ENCODE measurements at regions not wholly inside any gene's neighbourhood (a gene's known extent, or its start where the extent isn't known, plus 50 kb on each side); places are given as distances from the start of the nearest gene placed in this dataset.

DNA sequence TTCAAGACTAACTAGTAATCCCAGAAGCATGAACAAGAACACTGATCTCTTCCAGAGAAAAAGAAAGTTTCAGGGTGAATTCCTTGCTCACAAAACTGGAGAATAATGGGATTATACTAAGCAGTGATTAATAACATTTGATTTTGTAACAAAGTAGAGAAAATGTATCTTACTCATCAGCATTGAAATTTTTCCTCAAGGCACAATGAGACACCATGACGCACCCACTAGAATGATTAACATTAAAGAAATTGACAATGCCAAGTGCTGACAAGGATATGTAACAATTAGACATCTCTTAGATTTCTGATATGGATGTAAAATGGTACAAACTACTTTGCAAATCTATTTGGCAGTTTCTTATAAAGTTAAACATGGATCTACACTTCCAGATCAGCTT lies 101.1 kb upstream of the EPHA4 start:
- Histone ChIP-seq H3K9ac (ENCODE audit: insufficient read depth, low read depth, low read length) (no peak overlapping the region), H2AFZ (ENCODE audit: low read length) (no peak overlapping the region), H3K9me3 (ENCODE audit: low read length) (peaks cover 15% of the 10 kb centered on the region), H3K79me2 (ENCODE audit: insufficient read depth, low read length) (no peaks in the 10 kb centered on the region), H3K4me2 (ENCODE audit: low read depth, low read length) (no peak overlapping the region), H4K20me1 (ENCODE audit: insufficient read depth, low read length) (no peaks in the 10 kb centered on the region), H3K27ac (ENCODE audit: extremely low read length, insufficient read depth, low read length) (no peak overlapping the region), H3K4me1 (ENCODE audit: insufficient read depth, low read length) (no peaks in the 10 kb centered on the region), H3K36me3 (replicated peaks in 1 of 2; ENCODE audit: control insufficient read depth in 1 of 2, insufficient read depth in 2 of 2, low read length in 2 of 2) (no peaks in the 10 kb centered on the region), H3K27me3 (ENCODE audit: control insufficient read depth in 1 of 2, insufficient read depth in 2 of 2, low read length in 2 of 2) (no peaks in the 10 kb centered on the region), H3K4me3 (replicated peaks in 1 of 3; ENCODE audit: insufficient read depth in 1 of 3, low read depth in 2 of 3, low read length in 3 of 3) (no peak overlapping the region)
- FAIRE-seq = no peak
- BruUV-seq (replicated peaks) = no TSS peak
- no peak for ATAC-seq
- ChIA-PET POLR2A (no interaction called here), CTCF (ENCODE audit: low intra/inter-chr PET ratio, low total read pairs) (no interaction called here)
- in situ Hi-C loops (cut with HindIII; ENCODE audit: extremely low pct_ligation_motif_present, low pct_unique_long_range_greater_than_20kb) (no loop called here), intact Hi-C loops (cut with micrococcal nuclease; ENCODE audit: unreplicated experiment) (no loop called here)
- no peak for DNase-seq (ENCODE audit: low spot score)
- WGBS (ENCODE audit: low lambda C conversion rate) = 0% methylated on average over 1 of the region's 1 CpG
- TF ChIP-seq CBX2 (IDR thresholded peaks at IDR 0.05; ENCODE audit: low read depth, low read length) = no peak
- TF ChIP-seq CBX2 (CRISPR knock-in tag; IDR thresholded peaks at IDR 0.05; ENCODE audit: low read depth) = no peak
- TF ChIP-seq CREB1 (IDR thresholded peaks at IDR 0.05) = no peak
- TF ChIP-seq CREB1 (CRISPR knock-in tag; IDR thresholded peaks at IDR 0.05) = no peak
- TF ChIP-seq, protein P1, sequence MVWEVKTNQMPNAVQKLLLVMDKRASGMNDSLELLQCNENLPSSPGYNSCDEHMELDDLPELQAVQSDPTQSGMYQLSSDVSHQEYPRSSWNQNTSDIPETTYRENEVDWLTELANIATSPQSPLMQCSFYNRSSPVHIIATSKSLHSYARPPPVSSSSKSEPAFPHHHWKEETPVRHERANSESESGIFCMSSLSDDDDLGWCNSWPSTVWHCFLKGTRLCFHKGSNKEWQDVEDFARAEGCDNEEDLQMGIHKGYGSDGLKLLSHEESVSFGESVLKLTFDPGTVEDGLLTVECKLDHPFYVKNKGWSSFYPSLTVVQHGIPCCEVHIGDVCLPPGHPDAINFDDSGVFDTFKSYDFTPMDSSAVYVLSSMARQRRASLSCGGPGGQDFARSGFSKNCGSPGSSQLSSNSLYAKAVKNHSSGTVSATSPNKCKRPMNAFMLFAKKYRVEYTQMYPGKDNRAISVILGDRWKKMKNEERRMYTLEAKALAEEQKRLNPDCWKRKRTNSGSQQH (CRISPR knock-in tag; IDR thresholded peaks at IDR 0.05; ENCODE audit: low read depth) = no peak
- TF ChIP-seq YEATS2 (CRISPR knock-in tag; IDR thresholded peaks at IDR 0.05; ENCODE audit: borderline replicate concordance) = no peak
- no peak for TF ChIP-seq TOPORS (CRISPR knock-in tag; IDR thresholded peaks at IDR 0.05)
- TF ChIP-seq BORCS8-MEF2B (CRISPR knock-in tag; IDR thresholded peaks at IDR 0.05) = no peak
- TF ChIP-seq, protein P2, sequence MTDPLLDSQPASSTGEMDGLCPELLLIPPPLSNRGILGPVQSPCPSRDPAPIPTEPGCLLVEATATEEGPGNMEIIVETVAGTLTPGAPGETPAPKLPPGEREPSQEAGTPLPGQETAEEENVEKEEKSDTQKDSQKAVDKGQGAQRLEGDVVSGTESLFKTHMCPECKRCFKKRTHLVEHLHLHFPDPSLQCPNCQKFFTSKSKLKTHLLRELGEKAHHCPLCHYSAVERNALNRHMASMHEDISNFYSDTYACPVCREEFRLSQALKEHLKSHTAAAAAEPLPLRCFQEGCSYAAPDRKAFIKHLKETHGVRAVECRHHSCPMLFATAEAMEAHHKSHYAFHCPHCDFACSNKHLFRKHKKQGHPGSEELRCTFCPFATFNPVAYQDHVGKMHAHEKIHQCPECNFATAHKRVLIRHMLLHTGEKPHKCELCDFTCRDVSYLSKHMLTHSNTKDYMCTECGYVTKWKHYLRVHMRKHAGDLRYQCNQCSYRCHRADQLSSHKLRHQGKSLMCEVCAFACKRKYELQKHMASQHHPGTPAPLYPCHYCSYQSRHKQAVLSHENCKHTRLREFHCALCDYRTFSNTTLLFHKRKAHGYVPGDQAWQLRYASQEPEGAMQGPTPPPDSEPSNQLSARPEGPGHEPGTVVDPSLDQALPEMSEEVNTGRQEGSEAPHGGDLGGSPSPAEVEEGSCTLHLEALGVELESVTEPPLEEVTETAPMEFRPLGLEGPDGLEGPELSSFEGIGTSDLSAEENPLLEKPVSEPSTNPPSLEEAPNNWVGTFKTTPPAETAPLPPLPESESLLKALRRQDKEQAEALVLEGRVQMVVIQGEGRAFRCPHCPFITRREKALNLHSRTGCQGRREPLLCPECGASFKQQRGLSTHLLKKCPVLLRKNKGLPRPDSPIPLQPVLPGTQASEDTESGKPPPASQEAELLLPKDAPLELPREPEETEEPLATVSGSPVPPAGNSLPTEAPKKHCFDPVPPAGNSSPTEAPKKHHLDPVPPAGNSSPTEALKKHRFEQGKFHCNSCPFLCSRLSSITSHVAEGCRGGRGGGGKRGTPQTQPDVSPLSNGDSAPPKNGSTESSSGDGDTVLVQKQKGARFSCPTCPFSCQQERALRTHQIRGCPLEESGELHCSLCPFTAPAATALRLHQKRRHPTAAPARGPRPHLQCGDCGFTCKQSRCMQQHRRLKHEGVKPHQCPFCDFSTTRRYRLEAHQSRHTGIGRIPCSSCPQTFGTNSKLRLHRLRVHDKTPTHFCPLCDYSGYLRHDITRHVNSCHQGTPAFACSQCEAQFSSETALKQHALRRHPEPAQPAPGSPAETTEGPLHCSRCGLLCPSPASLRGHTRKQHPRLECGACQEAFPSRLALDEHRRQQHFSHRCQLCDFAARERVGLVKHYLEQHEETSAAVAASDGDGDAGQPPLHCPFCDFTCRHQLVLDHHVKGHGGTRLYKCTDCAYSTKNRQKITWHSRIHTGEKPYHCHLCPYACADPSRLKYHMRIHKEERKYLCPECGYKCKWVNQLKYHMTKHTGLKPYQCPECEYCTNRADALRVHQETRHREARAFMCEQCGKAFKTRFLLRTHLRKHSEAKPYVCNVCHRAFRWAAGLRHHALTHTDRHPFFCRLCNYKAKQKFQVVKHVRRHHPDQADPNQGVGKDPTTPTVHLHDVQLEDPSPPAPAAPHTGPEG (CRISPR knock-in tag; IDR thresholded peaks at IDR 0.05) = no peak
- no peak for TF ChIP-seq GATAD1 (CRISPR knock-in tag; IDR thresholded peaks at IDR 0.05)
- TF ChIP-seq ZNF30 (CRISPR knock-in tag; IDR thresholded peaks at IDR 0.05) = no peak
- TF ChIP-seq SRSF1 (optimal IDR thresholded peaks at IDR 0.05; ENCODE audit: low read depth, low read length) = no peak
- TF ChIP-seq KDM5B (CRISPR knock-in tag; IDR thresholded peaks at IDR 0.05; ENCODE audit: borderline replicate concordance) = no peak
- TF ChIP-seq ZNF660 (CRISPR knock-in tag; IDR thresholded peaks at IDR 0.05; ENCODE audit: borderline replicate concordance, low read depth) = no peak
- TF ChIP-seq IRX3 (CRISPR knock-in tag; IDR thresholded peaks at IDR 0.05; ENCODE audit: borderline replicate concordance, low read depth) = no peak
- no peak for TF ChIP-seq ZNF878 (CRISPR knock-in tag; IDR thresholded peaks at IDR 0.05)
- TF ChIP-seq, protein P3, sequence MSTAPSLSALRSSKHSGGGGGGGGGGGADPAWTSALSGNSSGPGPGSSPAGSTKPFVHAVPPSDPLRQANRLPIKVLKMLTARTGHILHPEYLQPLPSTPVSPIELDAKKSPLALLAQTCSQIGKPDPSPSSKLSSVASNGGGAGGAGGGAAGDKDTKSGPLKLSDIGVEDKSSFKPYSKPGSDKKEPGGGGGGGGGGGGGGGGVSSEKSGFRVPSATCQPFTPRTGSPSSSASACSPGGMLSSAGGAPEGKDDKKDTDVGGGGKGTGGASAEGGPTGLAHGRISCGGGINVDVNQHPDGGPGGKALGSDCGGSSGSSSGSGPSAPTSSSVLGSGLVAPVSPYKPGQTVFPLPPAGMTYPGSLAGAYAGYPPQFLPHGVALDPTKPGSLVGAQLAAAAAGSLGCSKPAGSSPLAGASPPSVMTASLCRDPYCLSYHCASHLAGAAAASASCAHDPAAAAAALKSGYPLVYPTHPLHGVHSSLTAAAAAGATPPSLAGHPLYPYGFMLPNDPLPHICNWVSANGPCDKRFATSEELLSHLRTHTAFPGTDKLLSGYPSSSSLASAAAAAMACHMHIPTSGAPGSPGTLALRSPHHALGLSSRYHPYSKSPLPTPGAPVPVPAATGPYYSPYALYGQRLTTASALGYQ (CRISPR knock-in tag; IDR thresholded peaks at IDR 0.05) = no peak

Data from HepG2 (cell line).